Astrocyte of the spinal cord (primary cell): ENCODE measurements at regions not wholly inside any gene's neighbourhood (a gene's known extent, or its start where the extent isn't known, plus 50 kb on each side); places are given as distances from the start of the nearest gene placed in this dataset.

Experiments used
- DNase-seq: peaks from one replicate; pipeline ENCODE4 v3.0.0; 2011; ENCODE audit warnings: low read depth, low spot score
- H3K4me3 ChIP-seq: 2 replicates; pipeline ENCODE4 v1.5.1; 2011; ENCODE audit warnings: low read depth, mild to moderate bottlenecking, low read length, moderate library complexity
- in situ Hi-C: cut with HindIII; loops from 2 replicates; pipeline ENCODE4 v1.10.0; 2017; ENCODE audit warnings: low sequenced_read_pairs
- TF ChIP-seq, protein P1 (sequence below): IDR thresholded peaks from 2 replicates; pipeline ENCODE4 v1.5.1; 2012; ENCODE audit warnings: low read depth, mild to moderate bottlenecking, low read length, inconsistent platforms

GRCh38 chr1:233844275-233844674 lies 60.2 kb upstream of the SLC35F3 start:
- H3K4me3 ChIP-seq: no peak overlapping the region
- in situ Hi-C loops: no loop called here
- TF ChIP-seq, protein P1, sequence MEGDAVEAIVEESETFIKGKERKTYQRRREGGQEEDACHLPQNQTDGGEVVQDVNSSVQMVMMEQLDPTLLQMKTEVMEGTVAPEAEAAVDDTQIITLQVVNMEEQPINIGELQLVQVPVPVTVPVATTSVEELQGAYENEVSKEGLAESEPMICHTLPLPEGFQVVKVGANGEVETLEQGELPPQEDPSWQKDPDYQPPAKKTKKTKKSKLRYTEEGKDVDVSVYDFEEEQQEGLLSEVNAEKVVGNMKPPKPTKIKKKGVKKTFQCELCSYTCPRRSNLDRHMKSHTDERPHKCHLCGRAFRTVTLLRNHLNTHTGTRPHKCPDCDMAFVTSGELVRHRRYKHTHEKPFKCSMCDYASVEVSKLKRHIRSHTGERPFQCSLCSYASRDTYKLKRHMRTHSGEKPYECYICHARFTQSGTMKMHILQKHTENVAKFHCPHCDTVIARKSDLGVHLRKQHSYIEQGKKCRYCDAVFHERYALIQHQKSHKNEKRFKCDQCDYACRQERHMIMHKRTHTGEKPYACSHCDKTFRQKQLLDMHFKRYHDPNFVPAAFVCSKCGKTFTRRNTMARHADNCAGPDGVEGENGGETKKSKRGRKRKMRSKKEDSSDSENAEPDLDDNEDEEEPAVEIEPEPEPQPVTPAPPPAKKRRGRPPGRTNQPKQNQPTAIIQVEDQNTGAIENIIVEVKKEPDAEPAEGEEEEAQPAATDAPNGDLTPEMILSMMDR: no peak
- no peak for DNase-seq

- TF ChIP-seq, protein P1: no peak
- no peak overlapping the region for H3K4me3 ChIP-seq
- in situ Hi-C loops: no loop called here
- no peak for DNase-seq
These were observed 59.8 kb upstream of the SLC35F3 start for GRCh38 chr1:233844692-233845091.
